Mesendoderm (in vitro differentiated cells): ENCODE measurements at regions not wholly inside any gene's neighbourhood (a gene's known extent, or its start where the extent isn't known, plus 50 kb on each side); places are given as distances from the start of the nearest gene placed in this dataset.

Experiments used
- DNase-seq: peaks from one replicate; pipeline ENCODE4 v3.0.0; 2013
- H2AK5ac ChIP-seq: 2 replicates; pipeline ENCODE4 v1.6.1; 2013; ENCODE audit warnings: low read length, inconsistent platforms
- H2BK120ac ChIP-seq: 2 replicates; pipeline ENCODE4 v1.6.1; 2013; ENCODE audit warnings: low read depth, mild to moderate bottlenecking, low read length, moderate library complexity, mixed read lengths
- H2BK15ac ChIP-seq: replicated peaks from 2 replicates; pipeline ENCODE4 v1.6.1; 2013; ENCODE audit warnings: low read depth, mild to moderate bottlenecking, moderate library complexity
- H2BK5ac ChIP-seq: 2 replicates; pipeline ENCODE4 v1.6.1; 2013; ENCODE audit warnings: low read length, inconsistent platforms
- H3K18ac ChIP-seq: 2 replicates; pipeline ENCODE4 v1.6.1; 2013; ENCODE audit warnings: mild to moderate bottlenecking, low read length, mixed read lengths
- H3K23ac ChIP-seq: one replicate; pipeline ENCODE4 v1.6.1; 2013; ENCODE audit warnings: low read length
- H3K27ac ChIP-seq: 2 replicates; pipeline ENCODE4 v1.5.1; 2013; ENCODE audit warnings: low read depth, mild to moderate bottlenecking, inconsistent platforms, low read length, moderate library complexity
- H3K27me3 ChIP-seq: 2 replicates; pipeline ENCODE4 v1.6.1; 2013; ENCODE audit warnings: low read length, control low read depth, mild to moderate bottlenecking, inconsistent platforms; ENCODE audit not compliant: insufficient read depth, poor library complexity
- H3K36me3 ChIP-seq: 2 replicates; pipeline ENCODE4 v1.6.1; 2013; ENCODE audit warnings: low read length, inconsistent platforms; ENCODE audit not compliant: control insufficient read depth, insufficient read depth
- H3K4ac ChIP-seq: one replicate; pipeline ENCODE4 v1.6.1; 2013; ENCODE audit warnings: low read depth, mild to moderate bottlenecking, low read length, moderate library complexity
- H3K4me1 ChIP-seq: 2 replicates; pipeline ENCODE4 v1.6.1; 2013; ENCODE audit warnings: low read depth, low read length, inconsistent platforms; ENCODE audit not compliant: control insufficient read depth
- H3K4me2 ChIP-seq: 2 replicates; pipeline ENCODE4 v1.6.1; 2013; ENCODE audit warnings: low read length
- H3K4me3 ChIP-seq: 2 replicates; pipeline ENCODE4 v1.5.1; 2013; ENCODE audit warnings: mild to moderate bottlenecking, low read length
- H3K56ac ChIP-seq: one replicate; pipeline ENCODE4 v1.6.1; 2013; ENCODE audit warnings: low read length
- H3K79me1 ChIP-seq: 2 replicates; pipeline ENCODE4 v1.6.1; 2013; ENCODE audit warnings: low read length, inconsistent platforms
- H3K79me2 ChIP-seq: 2 replicates; pipeline ENCODE4 v1.6.1; 2013; ENCODE audit warnings: mild to moderate bottlenecking, low read length; ENCODE audit not compliant: control insufficient read depth, insufficient read depth
- H3K9ac ChIP-seq: 2 replicates; pipeline ENCODE4 v1.6.1; 2013; ENCODE audit warnings: low read length, inconsistent platforms
- H4K5ac ChIP-seq: one replicate; pipeline ENCODE4 v1.6.1; 2013; ENCODE audit warnings: low read length
- H4K8ac ChIP-seq: one replicate; pipeline ENCODE4 v1.6.1; 2013; ENCODE audit warnings: low read depth, mild to moderate bottlenecking, control low read depth, low read length, moderate library complexity
- WGBS: extraction: QIAGEN DNeasy Blood & Tissue Kit; methylation state at CpG from one replicate; pipeline ENCODE4 v1.1.7; 2013; ENCODE audit warnings: low lambda C conversion rate, missing lambda C conversion rate; ENCODE audit not compliant: insufficient coverage; ENCODE audit errors: extremely low coverage; 5-methylcytosine and 5-hydroxymethylcytosine counted together

- no CpG with 5 or more reads among the region's 3 CpGs for WGBS
- Histone ChIP-seq H3K9ac (no peak overlapping the region), H3K27me3 (no peaks in the 10 kb centered on the region), H3K27ac (no peak overlapping the region), H2BK120ac (no peak overlapping the region), H3K4me2 (no peak overlapping the region), H2BK5ac (no peak overlapping the region), H3K4ac (no peak overlapping the region), H3K56ac (no peak overlapping the region), H3K79me1 (no peaks in the 10 kb centered on the region), H3K36me3 (no peaks in the 10 kb centered on the region), H3K79me2 (no peaks in the 10 kb centered on the region), H4K8ac (no peak overlapping the region), H3K18ac (no peak overlapping the region), H3K4me1 (no peaks in the 10 kb centered on the region), H4K5ac (no peak overlapping the region), H3K4me3 (no peak overlapping the region), H2BK15ac (no peak overlapping the region), H3K23ac (no peak overlapping the region), H2AK5ac (no peak overlapping the region)
- no peak for DNase-seq
Measured at GRCh38 chr5:8788246-8788645, 757.6 kb downstream of the SEMA5A start.

GRCh38 chr5:8805653-8806052, 740.2 kb downstream of the SEMA5A start:
- Histone ChIP-seq H3K27me3 (no peaks in the 10 kb centered on the region), H3K18ac (no peak overlapping the region), H3K4me2 (no peak overlapping the region), H2AK5ac (no peak overlapping the region), H3K36me3 (no peaks in the 10 kb centered on the region), H4K5ac (no peak overlapping the region), H3K4me3 (no peak overlapping the region), H3K23ac (no peak overlapping the region), H3K79me1 (no peaks in the 10 kb centered on the region), H2BK15ac (no peak overlapping the region), H3K4me1 (no peaks in the 10 kb centered on the region), H3K4ac (no peak overlapping the region), H3K27ac (no peak overlapping the region), H2BK120ac (no peak overlapping the region), H3K9ac (no peak overlapping the region), H4K8ac (no peak overlapping the region), H2BK5ac (no peak overlapping the region), H3K79me2 (no peaks in the 10 kb centered on the region), H3K56ac (no peak overlapping the region)
- DNase-seq: no peak

- Histone ChIP-seq H3K4me3 (no peak overlapping the region), H2AK5ac (no peak overlapping the region), H4K8ac (no peak overlapping the region), H3K27me3 (no peaks in the 10 kb centered on the region), H3K9ac (no peak overlapping the region), H4K5ac (no peak overlapping the region), H3K79me2 (no peaks in the 10 kb centered on the region), H3K79me1 (no peaks in the 10 kb centered on the region), H3K56ac (no peak overlapping the region), H3K27ac (no peak overlapping the region), H3K4me1 (no peaks in the 10 kb centered on the region), H3K18ac (no peak overlapping the region), H3K4me2 (no peak overlapping the region), H2BK120ac (no peak overlapping the region), H3K4ac (no peak overlapping the region), H3K23ac (no peak overlapping the region), H2BK5ac (no peak overlapping the region), H2BK15ac (no peak overlapping the region), H3K36me3 (no peaks in the 10 kb centered on the region)
- no CpG with 5 or more reads among the region's 3 CpGs for WGBS
- peak; percentile 28 for DNase-seq
Measured at GRCh38 chr5:8807636-8808035, 738.2 kb downstream of the SEMA5A start.

GRCh38 chr5:8811581-8811980, 734.3 kb downstream of the SEMA5A start:
- no peak overlapping the region for H4K8ac ChIP-seq
- H3K4ac ChIP-seq: no peak overlapping the region
- WGBS: no CpG with 5 or more reads among the region's 3 CpGs
- no peak overlapping the region for H3K56ac ChIP-seq
- H3K36me3 ChIP-seq: no peaks in the 10 kb centered on the region
- H3K79me2 ChIP-seq: no peaks in the 10 kb centered on the region
- no peak overlapping the region for H2BK5ac ChIP-seq
- no peaks in the 10 kb centered on the region for H3K4me1 ChIP-seq
- H3K18ac ChIP-seq: no peak overlapping the region
- no peak overlapping the region for H3K9ac ChIP-seq
- no peaks in the 10 kb centered on the region for H3K79me1 ChIP-seq
- DNase-seq: no peak
- H2BK120ac ChIP-seq: no peak overlapping the region
- no peak overlapping the region for H3K27ac ChIP-seq
- H3K27me3 ChIP-seq: no peaks in the 10 kb centered on the region
- H2BK15ac ChIP-seq: no peak overlapping the region
- no peak overlapping the region for H3K23ac ChIP-seq
- H4K5ac ChIP-seq: no peak overlapping the region
- no peak overlapping the region for H3K4me3 ChIP-seq
- H3K4me2 ChIP-seq: no peak overlapping the region
- no peak overlapping the region for H2AK5ac ChIP-seq

- no peak overlapping the region for H3K4me3 ChIP-seq
- H3K18ac ChIP-seq: no peak overlapping the region
- no peak overlapping the region for H2AK5ac ChIP-seq
- H3K4me1 ChIP-seq: no peaks in the 10 kb centered on the region
- no peak overlapping the region for H3K4ac ChIP-seq
- no peak overlapping the region for H3K56ac ChIP-seq
- no CpG with 5 or more reads among the region's 3 CpGs for WGBS
- H3K4me2 ChIP-seq: no peak overlapping the region
- no peak overlapping the region for H4K5ac ChIP-seq
- no peak overlapping the region for H4K8ac ChIP-seq
- H2BK5ac ChIP-seq: no peak overlapping the region
- H3K27me3 ChIP-seq: no peaks in the 10 kb centered on the region
- H3K79me1 ChIP-seq: no peaks in the 10 kb centered on the region
- no peak overlapping the region for H2BK120ac ChIP-seq
- H2BK15ac ChIP-seq: no peak overlapping the region
- no peaks in the 10 kb centered on the region for H3K36me3 ChIP-seq
- no peak overlapping the region for H3K27ac ChIP-seq
- no peak overlapping the region for H3K9ac ChIP-seq
- DNase-seq: no peak
- H3K23ac ChIP-seq: no peak overlapping the region
- H3K79me2 ChIP-seq: no peaks in the 10 kb centered on the region
Measured at GRCh38 chr5:8813180-8813579, 732.7 kb downstream of the SEMA5A start.

GRCh38 chr5:8814105-8814504, 731.8 kb downstream of the SEMA5A start:
- Histone ChIP-seq H3K18ac (no peak overlapping the region), H2BK15ac (no peak overlapping the region), H3K36me3 (no peaks in the 10 kb centered on the region), H4K5ac (no peak overlapping the region), H3K9ac (no peak overlapping the region), H4K8ac (no peak overlapping the region), H3K4me1 (no peaks in the 10 kb centered on the region), H3K4me2 (no peak overlapping the region), H3K79me2 (no peaks in the 10 kb centered on the region), H3K56ac (no peak overlapping the region), H2BK5ac (no peak overlapping the region), H3K4ac (no peak overlapping the region), H3K4me3 (no peak overlapping the region), H3K27ac (no peak overlapping the region), H3K23ac (no peak overlapping the region), H2BK120ac (no peak overlapping the region), H2AK5ac (no peak overlapping the region), H3K79me1 (no peaks in the 10 kb centered on the region), H3K27me3 (no peaks in the 10 kb centered on the region)
- peak; percentile 40 for DNase-seq
